ENCODE measurements at regions not wholly inside any gene's neighbourhood (a gene's known extent, or its start where the extent isn't known, plus 50 kb on each side); places are given as distances from the start of the nearest gene placed in this dataset.
"Not testable (repeated sequence)": the region's sequence is repeated elsewhere in the genome, so short reads cannot be mapped to it uniquely, and the experiment has no call there.

DNA sequence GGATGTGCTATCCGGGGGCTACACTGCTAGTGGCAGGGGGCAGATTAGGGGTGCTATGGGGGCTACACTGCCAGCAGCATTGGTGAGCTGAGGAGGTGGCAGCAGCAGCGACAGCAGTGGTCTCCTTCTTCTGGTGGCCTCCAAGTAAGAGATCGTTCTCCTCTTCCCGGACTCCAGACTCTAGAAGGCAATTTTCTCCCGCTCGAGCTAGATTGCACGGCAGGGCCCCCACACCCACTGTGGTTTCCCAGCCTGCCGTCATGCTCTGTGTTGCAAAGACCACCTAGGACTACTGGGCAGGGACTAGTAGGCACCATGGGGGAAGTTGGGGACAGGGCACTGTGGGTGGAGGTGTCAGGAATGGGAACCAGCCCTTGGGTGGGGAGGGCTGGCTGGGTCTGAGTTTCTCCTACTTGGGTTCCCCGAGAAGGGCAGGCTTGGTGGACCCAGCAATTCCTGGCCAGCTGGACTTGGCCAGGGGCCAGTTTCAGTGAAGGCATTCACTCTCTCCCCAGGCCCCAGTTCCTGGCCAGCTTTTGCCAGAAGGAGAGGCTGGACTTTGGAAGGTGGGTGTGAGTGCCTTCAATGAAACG, 203.4 kb upstream of the WSB1 start:
- TF ChIP-seq, protein P1, sequence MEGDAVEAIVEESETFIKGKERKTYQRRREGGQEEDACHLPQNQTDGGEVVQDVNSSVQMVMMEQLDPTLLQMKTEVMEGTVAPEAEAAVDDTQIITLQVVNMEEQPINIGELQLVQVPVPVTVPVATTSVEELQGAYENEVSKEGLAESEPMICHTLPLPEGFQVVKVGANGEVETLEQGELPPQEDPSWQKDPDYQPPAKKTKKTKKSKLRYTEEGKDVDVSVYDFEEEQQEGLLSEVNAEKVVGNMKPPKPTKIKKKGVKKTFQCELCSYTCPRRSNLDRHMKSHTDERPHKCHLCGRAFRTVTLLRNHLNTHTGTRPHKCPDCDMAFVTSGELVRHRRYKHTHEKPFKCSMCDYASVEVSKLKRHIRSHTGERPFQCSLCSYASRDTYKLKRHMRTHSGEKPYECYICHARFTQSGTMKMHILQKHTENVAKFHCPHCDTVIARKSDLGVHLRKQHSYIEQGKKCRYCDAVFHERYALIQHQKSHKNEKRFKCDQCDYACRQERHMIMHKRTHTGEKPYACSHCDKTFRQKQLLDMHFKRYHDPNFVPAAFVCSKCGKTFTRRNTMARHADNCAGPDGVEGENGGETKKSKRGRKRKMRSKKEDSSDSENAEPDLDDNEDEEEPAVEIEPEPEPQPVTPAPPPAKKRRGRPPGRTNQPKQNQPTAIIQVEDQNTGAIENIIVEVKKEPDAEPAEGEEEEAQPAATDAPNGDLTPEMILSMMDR (IDR thresholded peaks at IDR 0.05): not testable (repeated sequence)
- TF ChIP-seq POLR2A (IDR thresholded peaks at IDR 0.05): not testable (repeated sequence)
